ENCODE measurements at regions not wholly inside any gene's neighbourhood (a gene's known extent, or its start where the extent isn't known, plus 50 kb on each side); places are given as distances from the start of the nearest gene placed in this dataset.

GRCh38 chr15:59830098-59830497 is 141.0 kb upstream of the BNIP2 start:
- no peaks in the 10 kb centered on the region for H3K4me1 ChIP-seq (ENCODE audit: control insufficient read depth, insufficient read depth, low read length)
- H3K4me3 ChIP-seq (ENCODE audit: low read length): no peak overlapping the region
- H3K27me3 ChIP-seq (replicated peaks; ENCODE audit: control insufficient read depth, insufficient read depth, low read length): peaks cover 9% of the 10 kb centered on the region
- no peak for DNase-seq (ENCODE audit: low read depth)
- no peaks in the 10 kb centered on the region for H3K9me3 ChIP-seq (ENCODE audit: control insufficient read depth, low read length)
- H3K36me3 ChIP-seq (ENCODE audit: control insufficient read depth, insufficient read depth, low read length, severe bottlenecking): no peaks in the 10 kb centered on the region
- no peak overlapping the region for H3K9ac ChIP-seq (ENCODE audit: low read length)

- Histone ChIP-seq H3K4me3 (ENCODE audit: low read length) (no peak overlapping the region), H3K36me3 (ENCODE audit: control insufficient read depth, insufficient read depth, low read length, severe bottlenecking) (no peaks in the 10 kb centered on the region), H3K27me3 (replicated peaks; ENCODE audit: control insufficient read depth, insufficient read depth, low read length) (peaks cover 4% of the 10 kb centered on the region), H3K9ac (ENCODE audit: low read length) (no peak overlapping the region), H3K9me3 (ENCODE audit: control insufficient read depth, low read length) (peaks cover 1% of the 10 kb centered on the region), H3K4me1 (ENCODE audit: control insufficient read depth, insufficient read depth, low read length) (no peaks in the 10 kb centered on the region)
- no peak for DNase-seq (ENCODE audit: low read depth)
Measured at GRCh38 chr15:59828861-59829260, 139.7 kb upstream of the BNIP2 start.

GRCh38 chr15:59828263-59828662 is 139.1 kb upstream of the BNIP2 start:
- peaks cover 7% of the 10 kb centered on the region for H3K9me3 ChIP-seq (ENCODE audit: control insufficient read depth, low read length)
- no peak for DNase-seq (ENCODE audit: low read depth)
- no peak overlapping the region for H3K4me3 ChIP-seq (ENCODE audit: low read length)
- peaks cover 4% of the 10 kb centered on the region for H3K27me3 ChIP-seq (replicated peaks; ENCODE audit: control insufficient read depth, insufficient read depth, low read length)
- H3K9ac ChIP-seq (ENCODE audit: low read length): no peak overlapping the region
- H3K4me1 ChIP-seq (ENCODE audit: control insufficient read depth, insufficient read depth, low read length): no peaks in the 10 kb centered on the region
- no peaks in the 10 kb centered on the region for H3K36me3 ChIP-seq (ENCODE audit: control insufficient read depth, insufficient read depth, low read length, severe bottlenecking)

- peaks cover 12% of the 10 kb centered on the region for H3K9me3 ChIP-seq (ENCODE audit: control insufficient read depth, low read length)
- no peak overlapping the region for H3K4me3 ChIP-seq (ENCODE audit: low read length)
- H3K9ac ChIP-seq (ENCODE audit: low read length): no peak overlapping the region
- DNase-seq (ENCODE audit: low read depth): no peak
- H3K36me3 ChIP-seq (ENCODE audit: control insufficient read depth, insufficient read depth, low read length, severe bottlenecking): no peaks in the 10 kb centered on the region
- no peaks in the 10 kb centered on the region for H3K4me1 ChIP-seq (ENCODE audit: control insufficient read depth, insufficient read depth, low read length)
- H3K27me3 ChIP-seq (replicated peaks; ENCODE audit: control insufficient read depth, insufficient read depth, low read length): peaks cover 4% of the 10 kb centered on the region
Measured at GRCh38 chr15:59825901-59826300, 136.8 kb upstream of the BNIP2 start.

GRCh38 chr15:59821286-59821685 is 132.2 kb upstream of the BNIP2 start:
- DNase-seq (ENCODE audit: low read depth): no peak
- Histone ChIP-seq H3K9ac (ENCODE audit: low read length) (no peak overlapping the region), H3K4me3 (ENCODE audit: low read length) (no peak overlapping the region), H3K9me3 (ENCODE audit: control insufficient read depth, low read length) (peaks cover 12% of the 10 kb centered on the region), H3K36me3 (ENCODE audit: control insufficient read depth, insufficient read depth, low read length, severe bottlenecking) (no peaks in the 10 kb centered on the region), H3K4me1 (ENCODE audit: control insufficient read depth, insufficient read depth, low read length) (no peaks in the 10 kb centered on the region), H3K27me3 (replicated peaks; ENCODE audit: control insufficient read depth, insufficient read depth, low read length) (peaks cover 27% of the 10 kb centered on the region)

- H3K27me3 ChIP-seq (replicated peaks; ENCODE audit: control insufficient read depth, insufficient read depth, low read length): peaks cover 33% of the 10 kb centered on the region
- H3K4me1 ChIP-seq (ENCODE audit: control insufficient read depth, insufficient read depth, low read length): no peaks in the 10 kb centered on the region
- H3K4me3 ChIP-seq (ENCODE audit: low read length): no peak overlapping the region
- DNase-seq (ENCODE audit: low read depth): no peak
- H3K9me3 ChIP-seq (ENCODE audit: control insufficient read depth, low read length): peaks cover 12% of the 10 kb centered on the region
- no peaks in the 10 kb centered on the region for H3K36me3 ChIP-seq (ENCODE audit: control insufficient read depth, insufficient read depth, low read length, severe bottlenecking)
- H3K9ac ChIP-seq (ENCODE audit: low read length): no peak overlapping the region
Measured at GRCh38 chr15:59819092-59819491, 130.0 kb upstream of the BNIP2 start.

GRCh38 chr15:59818336-59818735 is 129.2 kb upstream of the BNIP2 start:
- no peak for DNase-seq (ENCODE audit: low read depth)
- H3K9me3 ChIP-seq (ENCODE audit: control insufficient read depth, low read length): peaks cover 5% of the 10 kb centered on the region
- no peaks in the 10 kb centered on the region for H3K4me1 ChIP-seq (ENCODE audit: control insufficient read depth, insufficient read depth, low read length)
- no peak overlapping the region for H3K4me3 ChIP-seq (ENCODE audit: low read length)
- peaks cover 38% of the 10 kb centered on the region for H3K27me3 ChIP-seq (replicated peaks; ENCODE audit: control insufficient read depth, insufficient read depth, low read length)
- no peaks in the 10 kb centered on the region for H3K36me3 ChIP-seq (ENCODE audit: control insufficient read depth, insufficient read depth, low read length, severe bottlenecking)
- no peak overlapping the region for H3K9ac ChIP-seq (ENCODE audit: low read length)

- DNase-seq (ENCODE audit: low read depth): no peak
- Histone ChIP-seq H3K9me3 (ENCODE audit: control insufficient read depth, low read length) (peaks cover under 1% of the 10 kb centered on the region), H3K9ac (ENCODE audit: low read length) (no peak overlapping the region), H3K4me3 (ENCODE audit: low read length) (no peak overlapping the region), H3K36me3 (ENCODE audit: control insufficient read depth, insufficient read depth, low read length, severe bottlenecking) (no peaks in the 10 kb centered on the region), H3K27me3 (replicated peaks; ENCODE audit: control insufficient read depth, insufficient read depth, low read length) (peaks cover 38% of the 10 kb centered on the region), H3K4me1 (ENCODE audit: control insufficient read depth, insufficient read depth, low read length) (no peaks in the 10 kb centered on the region)
Measured at GRCh38 chr15:59817834-59818233, 128.7 kb upstream of the BNIP2 start.

GRCh38 chr15:59817053-59817452 is 127.9 kb upstream of the BNIP2 start:
- H3K27me3 ChIP-seq (replicated peaks; ENCODE audit: control insufficient read depth, insufficient read depth, low read length): peaks cover 43% of the 10 kb centered on the region
- H3K4me3 ChIP-seq (ENCODE audit: low read length): no peak overlapping the region
- H3K36me3 ChIP-seq (ENCODE audit: control insufficient read depth, insufficient read depth, low read length, severe bottlenecking): no peaks in the 10 kb centered on the region
- no peaks in the 10 kb centered on the region for H3K4me1 ChIP-seq (ENCODE audit: control insufficient read depth, insufficient read depth, low read length)
- no peak for DNase-seq (ENCODE audit: low read depth)
- H3K9ac ChIP-seq (ENCODE audit: low read length): no peak overlapping the region
- no peaks in the 10 kb centered on the region for H3K9me3 ChIP-seq (ENCODE audit: control insufficient read depth, low read length)

- no peaks in the 10 kb centered on the region for H3K36me3 ChIP-seq (ENCODE audit: control insufficient read depth, insufficient read depth, low read length, severe bottlenecking)
- peaks cover 49% of the 10 kb centered on the region for H3K27me3 ChIP-seq (replicated peaks; ENCODE audit: control insufficient read depth, insufficient read depth, low read length)
- no peak overlapping the region for H3K4me3 ChIP-seq (ENCODE audit: low read length)
- no peaks in the 10 kb centered on the region for H3K4me1 ChIP-seq (ENCODE audit: control insufficient read depth, insufficient read depth, low read length)
- DNase-seq (ENCODE audit: low read depth): no peak
- H3K9me3 ChIP-seq (ENCODE audit: control insufficient read depth, low read length): no peaks in the 10 kb centered on the region
- H3K9ac ChIP-seq (ENCODE audit: low read length): no peak overlapping the region
Measured at GRCh38 chr15:59814409-59814808, 125.3 kb upstream of the BNIP2 start.

GRCh38 chr15:59812889-59813288 is 123.8 kb upstream of the BNIP2 start:
- H3K4me1 ChIP-seq (ENCODE audit: control insufficient read depth, insufficient read depth, low read length): no peaks in the 10 kb centered on the region
- no peak for DNase-seq (ENCODE audit: low read depth)
- peaks cover 38% of the 10 kb centered on the region for H3K27me3 ChIP-seq (replicated peaks; ENCODE audit: control insufficient read depth, insufficient read depth, low read length)
- H3K9me3 ChIP-seq (ENCODE audit: control insufficient read depth, low read length): no peaks in the 10 kb centered on the region
- H3K4me3 ChIP-seq (ENCODE audit: low read length): no peak overlapping the region
- no peak overlapping the region for H3K9ac ChIP-seq (ENCODE audit: low read length)
- H3K36me3 ChIP-seq (ENCODE audit: control insufficient read depth, insufficient read depth, low read length, severe bottlenecking): no peaks in the 10 kb centered on the region

- H3K9me3 ChIP-seq (ENCODE audit: control insufficient read depth, low read length): no peaks in the 10 kb centered on the region
- H3K27me3 ChIP-seq (replicated peaks; ENCODE audit: control insufficient read depth, insufficient read depth, low read length): peaks cover 36% of the 10 kb centered on the region
- no peaks in the 10 kb centered on the region for H3K36me3 ChIP-seq (ENCODE audit: control insufficient read depth, insufficient read depth, low read length, severe bottlenecking)
- no peak for DNase-seq (ENCODE audit: low read depth)
- H3K4me3 ChIP-seq (ENCODE audit: low read length): no peak overlapping the region
- H3K9ac ChIP-seq (ENCODE audit: low read length): no peak overlapping the region
- no peaks in the 10 kb centered on the region for H3K4me1 ChIP-seq (ENCODE audit: control insufficient read depth, insufficient read depth, low read length)
Measured at GRCh38 chr15:59812250-59812870, 123.2 kb upstream of the BNIP2 start.

Data from adipocyte (in vitro differentiated cells).